ENCODE measurements at regions not wholly inside any gene's neighbourhood (a gene's known extent, or its start where the extent isn't known, plus 50 kb on each side); places are given as distances from the start of the nearest gene placed in this dataset.

DNA sequence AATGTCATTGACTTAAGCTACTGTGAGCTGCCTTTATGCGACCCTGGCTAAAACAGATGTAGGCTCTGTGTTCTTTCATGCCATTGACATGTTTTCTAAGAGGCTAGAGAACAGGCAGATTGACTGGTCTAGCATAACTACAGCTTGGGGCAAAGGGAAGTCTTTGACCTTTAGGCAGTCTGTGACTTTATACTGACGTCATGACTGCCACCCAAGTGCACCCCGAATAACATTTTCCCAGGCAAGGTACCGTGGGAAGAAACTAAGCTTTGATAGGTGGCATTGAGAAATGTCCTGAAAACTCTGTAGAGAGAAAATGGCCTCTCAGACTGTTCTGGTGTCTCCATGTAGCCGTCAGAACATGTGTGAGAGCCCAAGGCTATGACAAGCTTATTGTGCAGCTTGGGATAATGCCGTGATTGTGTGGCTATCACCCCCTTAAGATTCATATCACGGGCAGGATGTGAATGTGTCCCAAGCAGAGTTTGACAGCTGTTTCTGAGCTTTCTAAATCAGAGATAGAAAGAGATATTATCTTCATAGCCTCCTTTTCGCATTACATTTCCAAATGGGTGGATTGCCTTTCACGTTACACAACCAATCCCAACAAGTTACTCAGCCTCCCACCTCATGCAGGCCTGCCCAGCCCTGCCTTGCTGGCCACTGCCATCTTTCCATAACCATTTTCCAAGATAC lies 672.2 kb upstream of the ACVR2A start:
- no CpG with 5 or more reads among the region's 9 CpGs for WGBS (ENCODE audit: extremely low coverage, insufficient read length, low lambda C conversion rate)

More for the DNA sequence above, 672.2 kb upstream of the ACVR2A start:
- H2AK5ac ChIP-seq (ENCODE audit: insufficient read length, low read length) = no peak overlapping the region
- no peak overlapping the region for H2AFZ ChIP-seq (ENCODE audit: low read length)
- no peak overlapping the region for H3K4me2 ChIP-seq (ENCODE audit: insufficient read depth, insufficient read length, low read length)
- H3K23me2 ChIP-seq (ENCODE audit: insufficient read length, low read depth, low read length, poor library complexity, severe bottlenecking) = no peaks in the 10 kb centered on the region
- H2BK5ac ChIP-seq (ENCODE audit: insufficient read length, low read length) = no peak overlapping the region
- no peak overlapping the region for H3K56ac ChIP-seq (ENCODE audit: insufficient read length, low read depth, low read length)
- Mint-ChIP-seq H3K4me3 (no peak overlapping the region), H3K27ac (no peak overlapping the region), H3K27me3 (ENCODE audit: low read depth) (peaks cover 11% of the 10 kb centered on the region), H3K9me3 (no peaks in the 10 kb centered on the region; a peak in 1 of 5 replicates), H3K36me3 (ENCODE audit: insufficient read depth in 1 of 3, low read depth in 3 of 3) (peaks cover 0 to 3% (median 0%) of the 10 kb centered on the region in 3 experiments; a peak in 2 of 7 replicates), H3K4me1 (peaks cover 23 to 31% of the 10 kb centered on the region in 2 experiments)
- TF ChIP-seq, protein P1, sequence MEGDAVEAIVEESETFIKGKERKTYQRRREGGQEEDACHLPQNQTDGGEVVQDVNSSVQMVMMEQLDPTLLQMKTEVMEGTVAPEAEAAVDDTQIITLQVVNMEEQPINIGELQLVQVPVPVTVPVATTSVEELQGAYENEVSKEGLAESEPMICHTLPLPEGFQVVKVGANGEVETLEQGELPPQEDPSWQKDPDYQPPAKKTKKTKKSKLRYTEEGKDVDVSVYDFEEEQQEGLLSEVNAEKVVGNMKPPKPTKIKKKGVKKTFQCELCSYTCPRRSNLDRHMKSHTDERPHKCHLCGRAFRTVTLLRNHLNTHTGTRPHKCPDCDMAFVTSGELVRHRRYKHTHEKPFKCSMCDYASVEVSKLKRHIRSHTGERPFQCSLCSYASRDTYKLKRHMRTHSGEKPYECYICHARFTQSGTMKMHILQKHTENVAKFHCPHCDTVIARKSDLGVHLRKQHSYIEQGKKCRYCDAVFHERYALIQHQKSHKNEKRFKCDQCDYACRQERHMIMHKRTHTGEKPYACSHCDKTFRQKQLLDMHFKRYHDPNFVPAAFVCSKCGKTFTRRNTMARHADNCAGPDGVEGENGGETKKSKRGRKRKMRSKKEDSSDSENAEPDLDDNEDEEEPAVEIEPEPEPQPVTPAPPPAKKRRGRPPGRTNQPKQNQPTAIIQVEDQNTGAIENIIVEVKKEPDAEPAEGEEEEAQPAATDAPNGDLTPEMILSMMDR (conservative IDR thresholded peaks at IDR 0.05) = no peak
- DNase-seq = no peak
- H2BK20ac ChIP-seq (ENCODE audit: low read depth, low read length, poor library complexity, severe bottlenecking) = no peak overlapping the region
- peaks cover 4% of the 10 kb centered on the region; the same call in 1 of the 2 replicates for H3K4me1 ChIP-seq (ENCODE audit: insufficient read depth, low read length)
- no peak overlapping the region for H4K8ac ChIP-seq (replicated peaks; ENCODE audit: insufficient read length, low read depth, low read length)
- H3K27me3 ChIP-seq (ENCODE audit: insufficient read depth, low read length) = no peaks in the 10 kb centered on the region
- no peak overlapping the region for H3K4ac ChIP-seq (ENCODE audit: low read depth, low read length)
- no peaks in the 10 kb centered on the region for H3K79me2 ChIP-seq (ENCODE audit: insufficient read depth, low read length)
- no peaks in the 10 kb centered on the region for H3K9me3 ChIP-seq (ENCODE audit: control insufficient read depth, low read depth, low read length)
- H3K27ac ChIP-seq (ENCODE audit: insufficient read length, low read depth, low read length) = no peak overlapping the region
- no peak overlapping the region for H3T11ph ChIP-seq (ENCODE audit: low read length)
- no peak overlapping the region for H3K23ac ChIP-seq (ENCODE audit: insufficient read length, low read depth, low read length)
- no peak overlapping the region for H2BK12ac ChIP-seq (ENCODE audit: insufficient read length, low read depth, low read length)
- no peak overlapping the region for H2BK120ac ChIP-seq (ENCODE audit: low read depth, low read length, poor library complexity, severe bottlenecking)
- H3K18ac ChIP-seq (ENCODE audit: insufficient read length, low read depth, low read length) = no peak overlapping the region
- H3K79me1 ChIP-seq (ENCODE audit: insufficient read depth, low read depth, low read length, poor library complexity, severe bottlenecking) = no peaks in the 10 kb centered on the region
- no peak overlapping the region for H3K9ac ChIP-seq (ENCODE audit: extremely low read depth, insufficient read length, low read length)
- H4K20me1 ChIP-seq (ENCODE audit: control insufficient read depth, insufficient read depth, insufficient read length) = no peaks in the 10 kb centered on the region
- H4K91ac ChIP-seq (ENCODE audit: insufficient read length, low read depth, low read length) = no peak overlapping the region
- no peak overlapping the region for H3K14ac ChIP-seq (ENCODE audit: insufficient read depth, low read length)
- no peak overlapping the region for H4K5ac ChIP-seq (ENCODE audit: insufficient read length, low read depth, low read length)
- H2BK15ac ChIP-seq (ENCODE audit: low read depth, low read length) = no peak overlapping the region
